ENCODE measurements at regions not wholly inside any gene's neighbourhood (a gene's known extent, or its start where the extent isn't known, plus 50 kb on each side); places are given as distances from the start of the nearest gene placed in this dataset.
A peak's percentile ranks its signal among the peaks of the same experiment; 100 is the strongest.

DNA sequence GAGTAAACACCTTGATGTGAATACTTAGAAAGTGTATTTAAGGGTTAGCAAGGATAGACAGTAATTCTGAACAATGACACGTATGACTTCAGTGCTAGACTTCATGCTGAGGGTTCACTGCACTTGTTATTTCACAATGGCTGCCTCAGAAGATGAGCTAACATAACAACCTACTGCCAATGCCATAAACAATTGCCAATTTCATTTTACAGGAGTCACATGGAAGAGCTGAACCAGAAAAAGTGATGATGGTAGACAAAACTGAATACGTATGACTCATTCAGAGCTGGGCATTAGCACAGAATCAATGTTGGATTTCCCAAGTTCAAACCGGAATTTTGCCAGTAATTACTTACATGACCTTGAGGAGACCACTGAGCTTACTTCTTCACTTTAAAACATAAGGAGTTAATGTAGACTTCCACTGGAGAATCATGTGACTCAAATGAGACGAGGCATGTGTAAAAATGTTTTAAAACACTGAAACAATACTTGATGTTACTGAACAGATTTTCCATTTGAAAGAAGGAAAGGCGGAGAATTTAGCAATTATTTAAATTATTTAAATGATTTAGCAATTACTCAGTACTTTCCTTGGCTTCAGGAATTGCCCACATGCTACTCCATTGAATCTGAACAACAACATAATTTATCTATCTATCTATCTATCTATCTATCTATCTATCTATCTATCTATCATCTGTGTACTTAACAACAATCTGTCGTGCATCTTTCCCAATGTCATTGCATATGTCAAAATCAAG lies 868.5 kb upstream of the SLIT2 start:
- DNase-seq = peak; percentile 52

DNA sequence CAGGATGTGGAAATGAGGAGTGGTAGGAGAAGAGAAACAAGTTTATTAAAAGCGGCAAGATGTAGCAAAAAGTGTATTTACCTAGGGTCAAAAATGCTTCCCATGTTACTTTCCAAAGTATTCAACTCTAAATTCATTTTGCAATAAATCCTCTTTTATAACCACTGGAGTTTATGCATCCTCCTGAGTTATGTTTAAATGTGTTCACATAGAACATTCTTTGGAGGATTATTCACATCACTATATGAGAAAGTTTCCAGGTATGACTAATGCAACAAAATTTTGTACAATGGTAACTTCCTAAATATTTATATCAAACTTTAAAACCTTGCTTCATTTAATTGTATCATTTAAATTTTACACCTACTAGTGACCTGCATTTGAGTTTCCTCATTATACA lies 870.6 kb upstream of the SLIT2 start:
- no peak for DNase-seq

DNA sequence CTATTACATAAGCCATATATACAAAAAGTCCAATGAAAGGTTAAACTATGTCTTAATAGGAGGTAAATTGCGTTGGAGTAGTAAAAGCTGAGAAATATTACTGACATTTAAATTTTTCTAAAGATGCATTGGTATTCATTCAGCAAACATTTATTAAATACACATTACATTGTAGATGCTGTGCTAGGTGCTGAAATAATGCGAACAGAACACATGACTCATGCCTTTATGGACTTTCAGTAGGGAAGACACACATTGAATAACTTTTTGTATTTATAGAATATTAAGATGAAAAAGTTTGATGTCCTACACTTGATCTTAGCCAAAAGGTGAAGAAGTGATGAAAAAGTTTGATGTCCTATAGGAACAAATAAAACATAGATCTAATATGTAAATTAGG lies 871.1 kb upstream of the SLIT2 start:
- no peak for DNase-seq

DNA sequence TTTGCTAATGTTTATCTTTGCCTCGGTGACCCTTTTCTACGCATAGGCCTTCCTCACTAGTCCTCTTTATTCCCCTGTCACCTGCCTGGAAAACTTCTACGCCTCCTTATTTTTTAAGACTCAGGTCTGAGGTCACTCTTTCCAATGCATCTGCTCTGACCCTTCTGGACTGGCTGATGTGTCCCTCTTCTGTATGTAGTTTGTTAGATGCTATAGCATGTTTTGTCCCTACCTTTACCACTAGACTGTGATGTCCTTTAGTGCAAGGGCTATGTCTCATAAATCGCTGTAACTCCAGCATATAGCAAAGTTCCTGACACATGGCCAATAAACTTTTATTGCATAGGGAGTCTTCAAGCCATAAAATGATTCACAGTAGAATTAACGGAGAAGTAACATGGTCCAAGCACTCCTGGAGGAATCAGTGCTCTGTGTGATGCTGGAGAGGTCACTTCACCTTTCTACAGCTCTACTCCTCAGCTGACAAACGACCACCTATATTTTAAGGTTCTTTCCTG lies 872.5 kb upstream of the SLIT2 start:
- DNase-seq = no peak

DNA sequence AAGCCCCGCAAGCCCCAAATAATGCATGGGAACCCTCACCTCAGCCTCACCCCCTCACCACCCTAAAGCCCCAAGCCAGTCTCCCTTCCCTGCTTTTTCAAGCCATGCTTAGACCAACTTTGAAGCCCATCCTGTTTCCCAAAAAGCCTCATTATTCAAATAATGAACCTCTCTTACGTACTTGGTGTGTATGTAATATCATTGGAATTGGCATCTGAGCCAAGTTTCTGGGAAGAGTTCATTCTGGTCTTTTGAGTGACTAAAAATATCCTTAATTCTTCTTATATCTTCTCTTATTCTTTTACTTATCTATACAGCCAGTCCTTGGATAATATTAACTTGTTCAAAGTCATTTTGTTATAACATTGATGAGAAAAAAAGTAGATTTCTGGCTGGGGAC lies 875.8 kb upstream of the SLIT2 start:
- no peak for DNase-seq

DNA sequence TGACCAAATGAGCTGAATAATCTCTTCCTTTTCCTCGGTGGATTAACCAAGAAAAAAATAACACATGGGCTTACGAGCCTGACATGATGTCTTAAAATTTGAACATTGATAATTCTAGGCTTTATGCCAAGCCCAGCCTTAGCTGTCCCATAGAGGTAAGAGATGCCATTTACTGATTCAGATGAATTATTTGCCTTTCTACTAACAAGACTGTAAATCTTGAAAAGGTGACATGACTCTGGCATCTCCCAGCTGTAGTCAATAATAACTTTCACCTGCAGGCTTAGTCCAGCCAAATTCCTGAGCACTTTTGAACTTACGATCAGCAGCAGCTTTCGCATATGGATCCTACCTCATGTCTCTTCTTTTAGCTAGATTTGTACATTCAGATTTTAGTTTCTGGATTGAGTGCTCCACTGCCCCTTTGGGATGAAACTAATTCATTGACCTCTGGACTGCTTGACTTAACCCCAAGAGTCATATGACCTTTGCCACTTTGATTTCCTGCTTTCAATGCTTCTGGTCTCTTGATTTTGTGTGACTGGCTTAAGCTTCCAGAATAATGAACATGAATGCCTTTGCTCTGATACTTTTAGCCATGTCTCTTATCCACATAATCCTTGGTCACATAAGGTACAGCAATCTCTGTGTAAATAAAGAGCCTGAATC lies 876.4 kb upstream of the SLIT2 start:
- peak; percentile 9 for DNase-seq

DNA sequence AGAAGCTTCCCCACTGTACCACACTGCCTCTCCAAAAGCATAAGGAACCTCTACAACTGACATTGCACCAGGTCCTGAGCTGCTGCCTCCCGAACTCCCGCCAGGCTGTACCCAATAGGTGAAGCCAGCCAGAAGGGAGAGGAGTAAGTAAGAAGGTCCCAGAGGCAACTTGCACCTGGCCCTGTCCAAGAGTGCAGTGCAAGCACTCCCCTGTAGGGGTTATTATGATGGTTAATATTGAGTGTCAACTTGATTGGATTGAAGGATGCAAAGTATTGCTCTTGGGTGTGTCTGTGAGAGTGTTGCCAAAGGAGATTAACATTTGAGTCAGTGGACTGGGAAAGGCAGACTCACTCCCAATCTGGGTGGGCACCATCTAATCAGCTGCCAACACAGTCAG lies 879.3 kb upstream of the SLIT2 start:
- no peak for DNase-seq

DNA sequence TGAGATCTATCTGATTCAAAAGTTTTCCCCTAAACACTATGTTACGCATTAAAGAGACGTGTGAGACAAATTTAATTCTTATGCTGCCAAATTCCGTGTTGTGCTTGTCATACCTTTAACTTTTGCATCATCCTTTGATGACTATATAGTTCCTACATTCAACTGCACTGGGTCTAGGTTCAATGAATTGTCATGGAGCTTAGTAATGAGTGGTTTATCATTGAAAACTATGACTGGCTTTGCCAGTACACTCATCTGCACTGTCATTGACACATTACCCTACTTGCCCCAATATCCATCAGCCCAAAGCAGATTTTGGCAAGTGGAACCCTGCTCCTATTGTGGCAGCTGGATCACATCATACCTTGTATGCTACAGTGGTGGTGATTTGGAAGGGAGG lies 882.9 kb upstream of the SLIT2 start:
- DNase-seq = no peak

DNA sequence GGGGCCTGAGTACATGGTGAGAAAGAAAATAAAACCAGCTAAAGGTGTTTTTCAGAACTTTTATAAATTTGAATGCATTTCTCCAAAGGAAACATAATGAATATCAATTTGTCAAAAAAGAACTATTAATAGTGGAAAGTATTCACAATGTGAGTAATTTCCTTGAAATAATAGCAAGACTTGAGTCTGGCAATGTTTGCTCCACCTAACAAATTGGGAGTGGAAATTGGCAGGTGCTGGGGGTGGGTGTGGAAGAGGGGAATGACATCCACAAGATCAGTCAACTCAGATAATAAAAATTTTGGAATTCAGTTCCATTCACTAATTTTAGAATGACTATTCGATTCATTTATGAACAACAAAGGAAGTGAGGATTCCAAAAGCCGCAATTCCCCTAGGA lies 884.8 kb upstream of the SLIT2 start:
- no peak for DNase-seq

DNA sequence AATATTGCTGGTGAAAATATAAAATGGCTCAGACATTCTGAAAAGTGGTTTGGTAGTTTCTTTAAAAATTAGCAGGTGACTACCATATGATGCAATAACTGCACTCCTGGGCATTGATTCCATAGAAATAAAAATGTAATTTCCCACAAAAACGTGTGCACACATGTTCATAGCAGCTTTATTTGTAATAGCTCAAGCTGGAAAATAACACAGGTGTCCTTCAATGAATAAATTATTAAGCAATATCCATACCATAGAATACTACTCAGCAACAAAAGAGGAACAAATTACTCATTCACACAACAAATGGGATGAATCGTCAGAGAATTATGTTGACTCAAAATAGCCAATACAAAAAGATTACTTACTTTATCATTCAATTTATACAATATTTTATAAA lies 893.7 kb upstream of the SLIT2 start:
- DNase-seq = no peak

DNA sequence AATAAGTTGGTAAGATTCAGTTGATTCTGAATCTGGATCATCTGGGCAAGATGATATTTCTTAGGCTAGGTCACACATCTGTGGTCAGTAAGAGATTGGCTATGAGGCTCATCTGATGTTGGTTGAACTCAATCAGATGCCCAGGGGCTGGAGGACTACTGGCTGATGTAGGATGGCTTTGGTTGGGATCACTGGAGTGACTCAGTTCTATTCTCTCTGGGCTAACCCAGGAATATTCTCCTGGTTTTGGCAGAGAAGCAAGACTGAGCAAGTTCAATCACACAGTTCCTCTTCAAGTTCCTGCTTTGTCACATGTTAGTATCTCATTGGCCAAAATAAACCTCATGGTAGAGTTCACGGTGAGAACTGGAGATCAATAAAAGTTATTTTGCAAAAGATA lies 902.3 kb upstream of the SLIT2 start:
- DNase-seq = no peak

DNA sequence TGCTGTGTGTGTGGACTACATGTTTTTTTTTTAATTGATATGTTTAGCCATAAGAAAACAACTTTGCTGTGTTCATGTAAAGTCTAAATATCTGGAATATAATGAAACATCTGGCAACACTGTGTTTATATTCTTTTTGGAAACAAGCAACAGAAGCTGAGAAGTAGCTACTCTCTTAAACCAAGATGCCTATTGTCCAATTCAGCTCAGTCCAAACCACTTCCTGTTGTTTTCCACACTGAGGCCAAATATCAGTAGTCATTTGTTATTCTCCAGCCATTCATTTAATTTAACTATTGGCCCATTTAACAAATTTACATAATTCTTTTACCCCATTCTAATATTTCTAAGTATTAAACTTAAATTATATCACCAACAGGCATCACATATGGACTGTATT lies 903.0 kb upstream of the SLIT2 start:
- DNase-seq = no peak

DNA sequence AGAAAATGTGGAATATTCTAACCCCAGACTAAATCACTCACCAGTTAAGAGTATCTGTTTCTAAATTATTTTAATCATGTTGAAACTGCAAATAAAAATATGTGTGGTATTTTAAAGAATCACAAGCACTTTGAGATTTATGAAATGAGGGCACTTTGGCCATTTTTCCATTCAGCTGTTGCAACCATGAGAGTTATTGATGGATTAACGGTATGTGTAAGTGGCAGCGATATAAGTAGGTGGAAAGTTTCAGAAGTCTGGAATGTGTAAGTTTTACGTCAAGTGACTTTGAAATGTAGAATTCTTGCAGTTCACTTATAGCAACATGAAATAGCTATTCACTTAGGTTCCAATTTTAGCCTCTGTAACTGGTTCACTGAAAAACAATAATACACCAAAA lies 905.1 kb upstream of the SLIT2 start:
- DNase-seq = no peak

DNA sequence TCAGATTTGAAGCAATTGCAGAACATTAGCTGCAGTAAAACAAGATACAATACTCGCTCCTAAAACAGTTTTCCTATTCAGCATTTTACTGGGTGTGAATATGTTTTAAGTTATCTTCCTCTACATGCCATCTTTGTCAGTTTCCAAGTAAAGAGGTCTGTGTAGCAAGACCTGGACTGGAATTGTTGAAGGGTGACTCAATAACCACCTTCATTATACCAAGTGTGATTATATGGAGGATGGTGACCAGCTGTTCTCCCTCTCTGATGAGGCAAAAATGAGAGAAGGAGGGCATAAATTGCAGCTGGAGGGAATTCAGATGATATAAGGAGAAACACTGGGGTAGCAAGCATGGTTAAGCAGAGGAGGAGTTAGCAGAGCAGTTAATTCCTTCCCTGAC lies 922.1 kb upstream of the SLIT2 start:
- peak; percentile 61 for DNase-seq

DNA sequence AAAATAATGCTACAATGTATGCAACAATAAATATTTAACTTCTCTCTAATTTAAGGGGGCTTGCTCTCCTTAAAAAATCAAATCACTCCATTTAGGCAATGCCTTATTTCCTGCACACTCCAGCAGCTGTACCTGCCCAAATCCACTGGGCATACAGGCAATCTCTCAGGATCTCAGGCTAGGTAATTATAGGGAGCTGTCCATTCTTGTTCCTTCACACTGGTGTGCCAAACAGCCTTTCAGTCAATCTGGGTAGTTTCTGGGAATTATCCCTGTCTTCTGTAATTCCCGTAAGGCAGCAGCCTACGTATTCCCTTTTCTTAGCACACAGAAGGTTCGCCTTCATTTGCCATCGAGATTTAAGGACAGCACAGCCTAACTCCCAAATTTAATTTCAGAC lies 922.6 kb upstream of the SLIT2 start:
- peak; percentile 79 for DNase-seq

DNA sequence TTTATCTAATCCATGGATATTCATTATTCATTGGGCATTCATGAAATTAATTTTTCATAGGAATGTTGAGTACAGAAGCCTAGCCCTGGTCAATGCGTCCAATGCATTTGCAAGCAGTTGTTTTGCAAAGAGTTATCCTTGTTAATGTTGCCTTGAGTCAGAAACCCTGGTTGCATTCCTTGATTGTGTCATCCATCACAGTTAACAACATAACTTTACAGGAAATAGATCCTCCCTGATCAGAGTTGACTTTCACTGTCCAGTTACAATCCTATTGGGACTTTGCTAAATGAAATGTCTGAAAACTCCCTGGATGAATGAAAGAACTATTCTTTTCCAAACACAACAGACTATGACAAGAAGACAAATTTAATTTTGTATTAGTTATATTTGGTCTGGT lies 924.3 kb upstream of the SLIT2 start:
- no peak for DNase-seq

DNA sequence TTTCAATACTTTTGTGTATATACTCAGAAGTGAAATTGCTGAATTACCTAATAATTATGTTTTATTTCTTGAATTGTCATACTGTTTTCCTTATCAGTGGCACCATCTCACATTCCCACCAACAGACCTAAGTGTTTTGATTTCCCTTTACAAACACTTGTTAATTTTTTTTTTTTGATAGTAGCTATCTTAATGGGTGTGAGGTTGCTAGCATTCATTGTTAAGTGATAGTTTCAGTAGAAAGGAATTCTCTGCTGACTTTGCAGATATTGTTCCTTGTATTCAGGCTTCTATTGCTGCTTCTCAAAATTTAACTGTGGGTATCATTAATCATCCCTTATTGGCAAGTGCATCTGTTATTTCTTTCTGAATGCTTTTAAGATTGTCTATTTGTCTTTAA lies 927.5 kb upstream of the SLIT2 start:
- DNase-seq = peak; percentile 30

DNA sequence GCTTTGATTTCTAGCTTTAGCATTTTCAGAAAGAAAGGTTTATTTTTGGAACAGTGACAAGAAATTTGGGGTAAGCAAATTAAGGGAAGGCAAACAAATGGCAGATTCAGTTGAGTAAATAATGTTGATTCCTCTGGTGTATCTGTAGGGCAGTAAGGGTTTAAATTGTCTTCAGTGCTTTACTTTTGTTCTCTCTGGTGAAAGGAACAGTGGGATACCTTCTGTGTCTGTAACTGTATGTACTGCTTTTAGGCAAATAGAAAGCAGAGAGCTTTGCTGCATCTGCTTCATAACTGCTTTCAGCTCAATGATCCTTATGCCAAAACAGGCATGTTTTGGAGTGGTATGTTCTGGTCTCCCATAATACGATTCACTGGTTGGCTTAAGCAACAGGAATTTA lies 932.1 kb upstream of the SLIT2 start:
- peak; percentile 91 for DNase-seq

DNA sequence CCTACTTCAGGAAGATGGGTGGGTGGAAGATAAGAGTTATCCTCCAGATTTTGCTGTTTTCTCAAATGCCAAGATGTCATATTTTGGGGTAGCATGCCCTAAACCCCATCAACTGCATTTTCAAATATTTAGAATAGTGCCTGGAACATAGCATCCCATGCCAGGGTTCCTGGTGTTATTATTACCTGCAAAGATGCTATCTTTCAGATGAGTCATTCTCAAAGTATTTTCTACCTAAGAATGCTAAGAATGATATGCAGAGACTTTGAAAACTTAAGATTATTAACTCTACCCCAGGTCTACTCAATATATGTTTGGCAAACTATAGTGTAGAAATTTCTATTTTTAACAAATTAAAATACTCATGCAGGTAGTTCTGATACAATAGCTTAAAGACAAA lies 934.3 kb upstream of the SLIT2 start:
- DNase-seq = no peak

DNA sequence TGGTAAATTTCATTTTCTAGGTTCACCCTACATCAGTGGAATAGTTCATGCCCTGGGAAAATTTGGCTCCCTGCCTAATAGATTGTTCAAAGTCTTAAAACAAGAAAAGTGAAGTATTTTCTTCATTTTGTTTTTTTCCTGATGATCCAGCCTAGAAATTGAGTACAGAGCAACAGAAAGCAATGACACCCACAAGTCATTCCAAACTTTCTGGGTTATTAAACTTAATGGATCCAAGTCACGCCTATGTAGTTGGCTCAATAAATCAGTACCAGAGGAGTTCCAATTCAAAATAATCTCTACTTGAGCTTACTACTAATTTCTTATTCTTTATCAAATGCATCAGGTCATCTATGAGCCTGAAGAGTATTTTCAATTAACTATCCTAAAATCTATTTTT lies 937.6 kb upstream of the SLIT2 start:
- DNase-seq = no peak

DNA sequence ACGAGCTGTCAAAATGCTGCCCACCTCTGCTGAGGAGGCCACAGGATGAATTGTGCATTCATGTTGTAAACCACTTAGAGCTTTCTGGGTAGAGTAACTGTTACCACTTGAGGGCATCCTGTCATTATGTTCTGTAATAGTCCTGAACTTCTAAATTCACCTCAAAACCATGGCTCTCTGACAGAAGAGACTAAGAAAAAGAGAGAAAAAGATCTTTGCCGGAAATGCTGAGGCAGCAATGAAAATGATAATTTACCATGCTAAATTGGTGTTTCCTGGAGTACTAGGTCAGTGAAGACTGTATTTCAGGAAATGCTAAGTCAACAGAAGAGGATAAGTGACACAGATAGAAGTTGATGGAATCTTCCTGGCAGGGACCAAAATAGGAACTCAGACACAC lies 942.3 kb upstream of the SLIT2 start:
- peak; percentile 56 for DNase-seq

DNA sequence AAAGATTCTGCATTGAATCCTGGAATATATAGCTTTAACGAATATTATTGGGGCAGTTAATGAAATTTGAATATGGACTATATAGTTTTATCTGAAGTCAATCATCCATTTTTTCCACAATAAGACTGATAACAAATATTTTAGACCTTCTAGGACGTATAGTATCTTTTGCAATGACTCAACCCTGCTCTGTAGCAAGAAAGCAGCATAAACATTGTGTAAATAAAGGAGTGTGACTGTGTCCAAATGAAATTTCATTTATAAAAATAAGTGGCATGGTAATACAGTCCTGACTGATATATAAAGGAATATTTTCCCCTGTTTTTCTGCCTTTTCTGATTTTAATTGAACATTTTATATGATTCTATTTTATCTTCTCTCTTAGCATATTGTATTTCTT lies 947.7 kb upstream of the SLIT2 start:
- DNase-seq = no peak

DNA sequence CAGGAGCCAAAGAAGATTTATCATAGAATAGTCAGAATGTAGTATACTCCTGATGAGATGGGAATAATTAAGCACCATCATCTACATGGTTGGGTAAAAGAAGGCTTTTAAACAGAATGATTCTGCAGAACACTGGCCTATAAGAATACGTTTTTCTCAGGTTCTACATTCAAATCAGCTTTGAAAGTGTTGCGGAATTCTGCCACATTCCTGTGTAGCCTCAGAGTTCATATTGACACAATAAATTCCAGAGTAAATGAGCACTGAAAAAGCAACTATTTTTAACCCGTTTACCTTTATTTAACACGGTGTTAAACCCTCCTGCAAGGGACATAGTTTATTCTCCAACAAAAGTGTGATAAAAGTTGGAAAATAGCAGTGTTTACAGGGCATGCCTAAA lies 950.2 kb upstream of the SLIT2 start:
- DNase-seq = no peak

DNA sequence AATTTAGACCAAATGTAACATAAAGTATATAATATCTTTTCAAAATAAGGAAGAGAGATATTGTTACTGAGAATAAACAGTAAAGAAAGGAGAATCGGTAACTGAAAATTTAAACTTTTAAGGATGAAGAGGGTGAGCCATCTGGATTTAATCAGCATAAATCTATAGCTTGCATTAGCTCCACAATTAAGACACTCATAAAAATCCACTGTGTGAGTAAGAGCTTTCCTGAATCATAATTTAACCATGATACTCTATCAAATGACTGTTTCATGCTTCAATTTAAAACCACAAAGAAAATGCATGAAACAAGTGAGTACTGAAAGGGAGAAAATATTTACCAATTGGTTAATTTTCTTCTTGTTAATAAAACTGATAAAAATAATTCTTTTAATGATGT lies 951.5 kb upstream of the SLIT2 start:
- DNase-seq = no peak

DNA sequence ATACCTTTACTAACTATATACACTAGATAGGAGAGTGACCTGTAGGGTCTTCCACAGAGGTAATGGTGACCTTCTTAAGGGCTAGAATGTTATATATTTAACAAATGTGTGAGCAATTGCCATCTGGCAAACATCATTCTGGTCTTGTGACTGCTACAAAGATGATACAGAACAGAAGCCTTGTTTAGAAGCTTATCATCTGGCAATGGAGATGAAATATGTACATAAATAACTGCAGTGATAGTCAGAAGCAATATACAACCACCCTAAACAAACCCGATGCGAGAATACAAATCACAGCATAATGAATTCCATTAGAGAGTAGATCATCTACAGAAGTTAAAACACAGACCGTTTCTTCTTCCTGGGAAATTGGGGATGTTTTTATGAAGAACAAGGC lies 952.7 kb upstream of the SLIT2 start:
- DNase-seq = no peak
